CD14-positive monocyte (primary cell): ENCODE measurements at regions not wholly inside any gene's neighbourhood (a gene's known extent, or its start where the extent isn't known, plus 50 kb on each side); places are given as distances from the start of the nearest gene placed in this dataset.

Experiments
- DNase-seq, 3 donors: peaks; one replicate each; pipeline ENCODE4 v3.0.0-alpha.2; 2011 to 2022
- H2AFZ ChIP-seq: 2 replicates; pipeline ENCODE4 v1.6.0; 2012; ENCODE audit warnings: mild to moderate bottlenecking, low read depth, low read length, inconsistent platforms; ENCODE audit not compliant: insufficient read depth, poor library complexity, severe bottlenecking
- H3K27ac ChIP-seq, 2 donors: 1 replicate in 1 of 2; 2 replicates in 1 of 2; pipeline ENCODE4 v1.5.1; 2012 to 2013; ENCODE audit warnings: low read length in 2 of 2, control low read depth in 1 of 2, inconsistent platforms in 1 of 2, low read depth in 1 of 2, mild to moderate bottlenecking in 1 of 2
- H3K27me3 ChIP-seq, 2 donors: one replicate each; pipeline versions ENCODE4 v1.6.0 to v1.6.1; 2011 to 2013; ENCODE audit warnings: low read length in 2 of 2; ENCODE audit not compliant: control insufficient read depth in 2 of 2, insufficient read depth in 2 of 2
- H3K36me3 ChIP-seq, 2 donors: replicated peaks in 1 of 2; 1 replicate in 1 of 2; 2 replicates in 1 of 2; pipeline versions ENCODE4 v1.5.1 to v1.6.1; 2012 to 2013; ENCODE audit warnings: low read length in 2 of 2, control low read depth in 1 of 2, inconsistent platforms in 1 of 2, mild to moderate bottlenecking in 1 of 2; ENCODE audit not compliant: insufficient read depth in 2 of 2, control insufficient read depth in 1 of 2
- H3K4me1 ChIP-seq, 2 donors: 1 replicate in 1 of 2; 2 replicates in 1 of 2; pipeline versions ENCODE4 v1.5.1 to v1.6.1; 2012 to 2013; ENCODE audit warnings: low read length in 2 of 2, control low read depth in 1 of 2, inconsistent platforms in 1 of 2, mild to moderate bottlenecking in 1 of 2, moderate library complexity in 1 of 2; ENCODE audit not compliant: insufficient read depth in 2 of 2, control insufficient read depth in 1 of 2
- H3K4me2 ChIP-seq: replicated peaks from 2 replicates; pipeline ENCODE3; 2012; ENCODE audit warnings: low read length, moderate library complexity, mild to moderate bottlenecking; ENCODE audit not compliant: poor library complexity, severe bottlenecking; ENCODE audit errors: extremely low read depth
- H3K4me3 ChIP-seq, 3 experiments: fragments of 200-600 bp in 1 of 3; sonication (generic) in 1 of 3; replicated peaks in 1 of 3; 1 replicate in 2 of 3; 2 replicates in 1 of 3; pipeline ENCODE4 v1.5.1; 2011 to 2013; ENCODE audit warnings: low read length in 3 of 3, mild to moderate bottlenecking in 3 of 3, control low read depth in 2 of 3, low read depth in 2 of 3, inconsistent platforms in 1 of 3, moderate library complexity in 1 of 3
- H3K79me2 ChIP-seq: 2 replicates; pipeline ENCODE4 v1.6.0; 2012; ENCODE audit warnings: mild to moderate bottlenecking, control low read depth, inconsistent platforms, low read length, moderate library complexity; ENCODE audit not compliant: insufficient read depth
- H3K9ac ChIP-seq: 2 replicates; pipeline ENCODE4 v1.6.0; 2017; ENCODE audit warnings: low read length, mild to moderate bottlenecking; ENCODE audit not compliant: insufficient read depth, poor library complexity, severe bottlenecking
- H3K9me3 ChIP-seq, 2 donors: replicated peaks in 1 of 2; 1 replicate in 1 of 2; 2 replicates in 1 of 2; pipeline versions ENCODE4 v1.5.1 to v1.6.1; 2012 to 2013; ENCODE audit warnings: low read length in 2 of 2, control low read depth in 1 of 2; ENCODE audit not compliant: control insufficient read depth in 1 of 2, insufficient read depth in 1 of 2
- H4K20me1 ChIP-seq: 2 replicates; pipeline ENCODE4 v1.6.0; 2012; ENCODE audit warnings: mild to moderate bottlenecking, low read length, control low read depth, moderate library complexity; ENCODE audit not compliant: insufficient read depth
- H3K27ac Mint-ChIP-seq, 7 donors: one replicate each; pipeline ENCODE4 v1.8.0; 2020; ENCODE audit warnings: mild to moderate bottlenecking in 7 of 7, mixed read lengths in 7 of 7, moderate library complexity in 6 of 7, inconsistent platforms in 2 of 7
- H3K27me3 Mint-ChIP-seq, 3 donors: one replicate each; pipeline ENCODE4 v1.8.0; 2021 to 2022; ENCODE audit warnings: low read depth in 3 of 3, mild to moderate bottlenecking in 3 of 3, mixed read lengths in 3 of 3, moderate library complexity in 3 of 3, inconsistent platforms in 1 of 3
- H3K36me3 Mint-ChIP-seq, 2 donors: one replicate each; pipeline ENCODE4 v1.8.0; 2020; ENCODE audit warnings: mixed read lengths in 2 of 2, inconsistent platforms in 1 of 2, mild to moderate bottlenecking in 1 of 2
- H3K4me1 Mint-ChIP-seq: one replicate; pipeline ENCODE4 v1.8.0; 2020; ENCODE audit warnings: mild to moderate bottlenecking, mixed read lengths
- H3K4me3 Mint-ChIP-seq, 2 donors: one replicate each; pipeline ENCODE4 v1.8.0; 2020; ENCODE audit warnings: mild to moderate bottlenecking in 2 of 2, mixed read lengths in 2 of 2, moderate library complexity in 1 of 2
- H3K9me3 Mint-ChIP-seq, 7 donors: one replicate each; pipeline ENCODE4 v1.8.0; 2020 to 2022; ENCODE audit warnings: mixed read lengths in 7 of 7, mild to moderate bottlenecking in 6 of 7, moderate library complexity in 6 of 7, inconsistent platforms in 2 of 7
- CTCF ChIP-seq: fragments of 200-600 bp; IDR thresholded peaks from one replicate; pipeline ENCODE4 v1.8.0; 2022; ENCODE audit warnings: antibody characterized with exemption, mild to moderate bottlenecking
- WGBS: methylation state at CpG from one replicate; pipeline ENCODE4 v1.1.5; 2013; ENCODE audit warnings: missing lambda C conversion rate; ENCODE audit not compliant: insufficient coverage; 5-methylcytosine and 5-hydroxymethylcytosine counted together
- intact Hi-C, 2 donors: fragments of 100-400 bp; cut with micrococcal nuclease; formaldehyde crosslinking; loops; one replicate each; pipeline versions ENCODE4 v1.15.0 to v1.15.1; 2023

DNA sequence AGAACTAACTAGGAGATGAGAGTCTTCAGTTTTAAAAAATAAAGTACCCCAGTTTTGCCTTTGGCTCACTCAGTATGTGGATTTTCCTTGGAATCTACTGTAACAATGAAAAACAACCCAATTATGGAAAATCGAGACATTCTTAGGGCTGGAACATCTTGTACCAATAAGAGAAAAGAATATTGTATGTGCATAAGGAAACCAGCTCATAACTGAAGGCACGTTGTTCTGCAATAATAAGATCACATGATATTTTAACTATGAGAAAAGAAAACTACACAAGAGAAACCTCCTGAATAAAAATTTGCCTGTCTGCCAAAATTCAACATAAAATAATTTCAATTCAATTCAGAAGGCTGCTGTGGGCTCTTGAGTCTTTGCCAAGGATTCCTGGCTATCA is 261.8 kb upstream of the EDNRA start:
- H3K9me3 Mint-ChIP-seq, result peaks cover 0 to 7% (median 0%) of the 10 kb centered on the region in 7 donors
- H3K36me3 Mint-ChIP-seq, result no peaks in the 10 kb centered on the region
- Histone ChIP-seq H3K27ac (no peak overlapping the region), H3K9me3 (peaks cover 3% of the 10 kb centered on the region in 2 donors), H3K4me1 (no peaks in the 10 kb centered on the region), H3K27me3 (no peaks in the 10 kb centered on the region), H3K9ac (no peak overlapping the region), H3K79me2 (no peaks in the 10 kb centered on the region), H3K36me3 (no peaks in the 10 kb centered on the region), H3K4me2 (no peak overlapping the region), H2AFZ (no peak overlapping the region), H4K20me1 (no peaks in the 10 kb centered on the region), H3K4me3 (no peak overlapping the region)
- H3K27me3 Mint-ChIP-seq, result no peaks in the 10 kb centered on the region
- no peak for DNase-seq
- no peak overlapping the region for H3K4me3 Mint-ChIP-seq
- H3K27ac Mint-ChIP-seq, result no peak overlapping the region
- WGBS, result no CpG with 5 or more reads among the region's 2 CpGs
- intact Hi-C loops, result no loop called here
- H3K4me1 Mint-ChIP-seq, result no peaks in the 10 kb centered on the region
- no peak for TF ChIP-seq CTCF

DNA sequence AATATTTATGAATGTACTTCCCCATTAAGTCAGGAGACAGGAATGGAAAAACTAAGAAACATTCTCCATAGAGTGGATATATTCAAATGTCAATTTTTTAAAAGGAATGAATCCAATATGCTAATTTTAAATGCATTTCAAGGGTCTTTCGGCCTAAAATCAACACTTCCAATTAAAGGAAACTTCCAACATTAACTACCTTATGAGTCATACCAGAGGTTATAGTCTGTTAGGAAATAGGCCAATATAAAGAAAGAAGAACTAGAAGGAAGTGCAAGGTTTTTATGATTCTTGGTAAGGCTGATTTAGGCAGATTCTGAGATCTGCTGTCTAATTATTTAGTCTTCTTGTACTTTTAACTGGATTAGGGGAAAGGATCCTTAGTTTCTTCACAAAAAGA is 260.1 kb upstream of the EDNRA start:
- no peak for TF ChIP-seq CTCF
- no peaks in the 10 kb centered on the region for H3K4me1 ChIP-seq
- no peak overlapping the region for H3K4me3 ChIP-seq
- Mint-ChIP-seq H3K9me3 (peaks cover 0 to 2% (median 0%) of the 10 kb centered on the region in 7 donors), H3K27me3 (no peaks in the 10 kb centered on the region), H3K4me3 (no peak overlapping the region), H3K36me3 (no peaks in the 10 kb centered on the region), H3K4me1 (no peaks in the 10 kb centered on the region), H3K27ac (no peak overlapping the region)
- H3K79me2 ChIP-seq, result no peaks in the 10 kb centered on the region
- DNase-seq, result no peak
- no peaks in the 10 kb centered on the region for H3K36me3 ChIP-seq
- no peak overlapping the region for H3K27ac ChIP-seq
- no peaks in the 10 kb centered on the region for H3K27me3 ChIP-seq
- peaks cover 0 to 3% of the 10 kb centered on the region in 2 donors for H3K9me3 ChIP-seq
- H3K4me2 ChIP-seq, result no peak overlapping the region
- WGBS, result no CpG with 5 or more reads among the region's 1 CpG
- intact Hi-C loops, result no loop called here
- H4K20me1 ChIP-seq, result no peaks in the 10 kb centered on the region
- H3K9ac ChIP-seq, result no peak overlapping the region
- no peak overlapping the region for H2AFZ ChIP-seq
